NCI-H2196 (cell line): ENCODE measurements at regions not wholly inside any gene's neighbourhood (a gene's known extent, or its start where the extent isn't known, plus 50 kb on each side); places are given as distances from the start of the nearest gene placed in this dataset.
"Not testable (repeated sequence)": the region's sequence is repeated elsewhere in the genome, so short reads cannot be mapped to it uniquely, and the experiment has no call there.

Source experiments
- DNase-seq: peaks from one replicate; lab custom pipeline; 2025; ENCODE audit not compliant: unreplicated experiment; lab: John Stamatoyannopoulos, UW

GRCh38 chr4:60721685-60722084, 478.4 kb upstream of the ADGRL3 start:
- DNase-seq, result no peak

DNA sequence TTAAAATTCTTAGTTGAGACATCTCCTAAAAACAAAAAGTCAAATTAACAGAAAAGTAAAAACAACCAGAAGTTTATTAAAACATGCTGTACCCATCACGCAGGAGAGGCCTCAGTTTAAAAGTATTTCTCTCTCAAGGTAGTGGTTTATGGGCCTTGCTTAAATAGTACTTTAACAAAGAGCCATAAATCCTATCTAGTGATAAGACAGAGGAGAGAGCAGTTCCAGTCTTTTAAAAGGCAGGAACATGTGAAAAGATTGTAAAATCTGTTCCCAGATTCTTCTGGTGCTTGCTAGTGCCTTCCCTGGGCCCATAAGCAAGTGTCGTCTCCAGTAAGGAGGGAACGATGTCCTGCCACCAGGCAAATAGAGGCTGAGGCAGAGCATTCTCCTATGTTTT, 476.3 kb upstream of the ADGRL3 start:
- no peak for DNase-seq

- DNase-seq, result no peak
Observed at GRCh38 chr4:60724623-60725022, 475.5 kb upstream of the ADGRL3 start.

- no peak for DNase-seq
Observed at GRCh38 chr4:60726779-60727178, 473.3 kb upstream of the ADGRL3 start.

DNA sequence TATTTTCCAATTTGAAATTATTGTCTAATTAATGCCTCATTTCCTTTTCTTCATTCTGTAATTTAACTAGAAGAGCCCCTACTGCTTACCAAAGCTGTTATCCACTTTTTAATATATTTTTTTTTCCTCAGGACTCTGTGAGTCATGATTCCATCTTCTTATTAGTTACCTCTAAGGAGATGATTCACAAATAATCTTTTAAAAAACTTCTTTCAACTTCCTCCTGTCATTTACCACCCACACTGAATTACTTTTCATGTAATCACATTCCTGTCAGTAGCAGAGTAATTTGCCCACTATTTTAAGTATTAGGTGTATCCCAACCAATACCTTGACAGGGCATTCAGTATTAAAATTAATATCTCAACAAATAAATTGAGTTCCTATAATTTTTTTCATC, 470.9 kb upstream of the ADGRL3 start:
- no peak for DNase-seq

- not testable (repeated sequence) for DNase-seq
Observed at GRCh38 chr4:60729764-60730163, 470.4 kb upstream of the ADGRL3 start.

DNA sequence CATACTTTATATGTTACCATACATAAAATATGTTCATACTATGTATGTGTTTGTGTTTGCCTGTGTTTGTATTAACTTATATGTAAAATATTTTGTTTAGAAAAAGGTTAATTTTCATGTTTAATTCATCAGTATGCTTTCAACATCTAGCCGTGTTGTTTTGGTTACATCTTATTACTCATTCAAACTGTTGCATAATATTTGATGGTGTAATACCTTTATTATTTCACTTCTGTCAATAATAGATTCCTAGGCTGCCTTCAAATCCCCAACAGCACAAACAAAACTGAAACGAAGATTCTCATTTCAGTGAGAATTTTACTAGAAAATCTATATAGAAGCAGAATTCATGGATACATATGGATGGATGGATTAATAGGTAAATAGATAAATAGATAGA, 462.3 kb upstream of the ADGRL3 start:
- no peak for DNase-seq

DNA sequence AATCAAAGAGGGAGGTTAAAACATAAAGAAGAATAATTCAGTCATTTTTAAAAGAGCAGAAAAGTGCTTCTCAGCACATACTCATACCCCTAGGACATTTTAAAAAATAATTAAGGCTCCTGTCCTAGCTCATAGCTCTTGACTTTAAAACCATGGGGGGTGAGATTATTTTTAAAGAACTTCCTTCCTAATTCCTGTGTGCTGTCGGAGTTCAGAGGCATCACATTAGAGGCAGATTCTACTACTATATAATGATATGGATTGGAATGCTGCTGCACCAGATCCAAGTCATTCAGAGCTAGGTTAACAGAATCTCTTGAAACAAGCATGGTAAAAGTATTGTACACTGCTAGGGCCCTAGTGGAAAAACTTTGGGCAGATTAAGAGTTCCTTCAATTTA, 456.5 kb upstream of the ADGRL3 start:
- DNase-seq, result no peak

GRCh38 chr4:60744767-60745166, 455.4 kb upstream of the ADGRL3 start:
- DNase-seq, result no peak

DNA sequence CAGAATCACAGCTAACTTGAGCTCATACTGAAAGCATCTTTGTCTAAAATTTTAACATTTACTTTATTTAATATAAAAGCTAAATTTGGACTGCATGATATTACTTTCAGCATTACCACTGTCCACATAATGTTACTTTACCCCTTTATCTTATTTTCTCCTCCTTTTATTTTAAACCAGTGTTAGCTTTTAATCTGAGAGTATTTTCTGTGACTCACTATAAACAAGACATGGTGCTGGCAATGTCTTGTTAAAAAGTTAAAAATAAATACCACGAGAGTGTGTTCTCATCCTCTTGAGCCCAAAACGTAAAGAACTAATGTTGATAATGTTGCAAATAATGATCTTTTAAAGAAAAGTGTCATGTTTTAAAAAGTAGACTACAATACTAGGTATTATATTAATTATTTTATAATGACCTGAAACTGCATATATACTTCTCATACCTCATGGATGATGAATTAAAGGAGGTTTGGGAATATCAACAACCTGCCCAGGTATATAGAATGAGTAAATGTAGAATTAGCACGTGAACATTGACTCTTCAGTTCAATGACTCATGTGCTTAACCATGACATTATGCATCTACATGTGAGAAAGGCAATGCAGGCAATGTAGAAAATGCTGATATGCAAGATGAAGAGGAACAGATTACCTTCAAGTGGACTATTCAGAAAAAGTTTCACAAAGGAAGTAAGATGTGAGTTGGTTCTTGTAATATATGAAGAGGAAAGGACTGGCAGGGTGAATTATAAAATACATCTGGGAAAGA, 454.1 kb upstream of the ADGRL3 start:
- DNase-seq, result no peak

DNA sequence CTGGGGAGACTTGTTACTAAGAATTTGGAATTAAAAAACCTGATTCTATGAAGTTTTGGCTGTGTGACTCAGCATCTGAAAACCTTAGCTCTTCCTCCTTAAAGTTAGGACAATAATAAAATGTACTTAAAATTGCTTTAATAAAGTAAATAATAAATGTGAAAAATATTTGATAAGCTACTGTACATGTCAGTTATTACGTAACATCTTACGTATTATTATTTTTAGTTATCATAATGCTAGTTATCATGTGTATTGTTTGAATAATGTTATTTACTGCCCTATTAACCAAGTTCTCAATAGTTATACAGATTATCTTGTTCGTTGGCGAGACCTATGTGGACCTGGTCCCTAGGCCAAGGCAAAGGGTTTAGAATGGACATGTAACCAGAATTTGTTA, 449.2 kb upstream of the ADGRL3 start:
- no peak for DNase-seq

- DNase-seq, result no peak
Observed at GRCh38 chr4:60757986-60758680, 442.0 kb upstream of the ADGRL3 start.

- DNase-seq, result no peak
Observed at GRCh38 chr4:60759518-60760245, 440.4 kb upstream of the ADGRL3 start.

- no peak for DNase-seq
Observed at GRCh38 chr4:60780874-60781273, 419.3 kb upstream of the ADGRL3 start.

DNA sequence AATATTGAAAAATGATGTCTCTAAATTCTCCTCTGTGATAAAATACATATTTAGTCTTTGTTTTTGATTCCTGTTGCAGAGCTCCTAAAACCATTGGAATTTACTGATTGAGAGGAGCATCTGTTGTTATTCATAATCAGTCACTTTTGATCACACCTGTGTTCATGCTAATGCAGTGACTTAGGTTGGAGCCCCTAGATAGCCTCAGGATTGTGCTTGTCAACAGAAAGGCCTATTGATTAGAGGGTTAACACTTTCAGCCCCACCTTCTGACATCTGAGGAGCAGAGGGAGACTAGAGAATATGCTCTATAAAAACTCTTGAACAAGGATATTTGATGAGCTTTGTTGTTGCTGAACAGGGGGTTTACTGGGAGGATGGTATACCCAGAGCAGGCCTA, 409.5 kb upstream of the ADGRL3 start:
- no peak for DNase-seq

GRCh38 chr4:60794372-60794771, 405.8 kb upstream of the ADGRL3 start:
- no peak for DNase-seq

- no peak for DNase-seq
Observed at GRCh38 chr4:60799214-60799613, 400.9 kb upstream of the ADGRL3 start.

DNA sequence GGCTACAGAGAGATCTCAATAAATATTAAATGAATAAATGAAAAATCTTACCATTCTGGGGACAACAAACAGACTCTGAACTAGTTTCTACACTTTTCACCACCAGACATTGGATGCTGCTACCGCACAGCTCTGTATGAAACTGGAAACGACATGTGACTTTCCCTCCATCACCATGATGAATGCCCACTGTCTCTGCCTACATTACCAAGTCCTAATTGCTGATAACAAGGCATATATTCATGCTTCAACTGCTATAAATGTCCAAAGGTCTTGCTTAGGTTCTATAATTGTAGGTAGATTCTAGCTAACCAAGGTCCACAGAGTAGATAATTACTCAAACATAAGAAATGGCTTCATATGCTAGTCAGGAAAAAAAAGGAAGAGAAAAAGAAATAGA, 399.4 kb upstream of the ADGRL3 start:
- no peak for DNase-seq

- DNase-seq, result no peak
Observed at GRCh38 chr4:60805500-60806313, 394.4 kb upstream of the ADGRL3 start.

DNA sequence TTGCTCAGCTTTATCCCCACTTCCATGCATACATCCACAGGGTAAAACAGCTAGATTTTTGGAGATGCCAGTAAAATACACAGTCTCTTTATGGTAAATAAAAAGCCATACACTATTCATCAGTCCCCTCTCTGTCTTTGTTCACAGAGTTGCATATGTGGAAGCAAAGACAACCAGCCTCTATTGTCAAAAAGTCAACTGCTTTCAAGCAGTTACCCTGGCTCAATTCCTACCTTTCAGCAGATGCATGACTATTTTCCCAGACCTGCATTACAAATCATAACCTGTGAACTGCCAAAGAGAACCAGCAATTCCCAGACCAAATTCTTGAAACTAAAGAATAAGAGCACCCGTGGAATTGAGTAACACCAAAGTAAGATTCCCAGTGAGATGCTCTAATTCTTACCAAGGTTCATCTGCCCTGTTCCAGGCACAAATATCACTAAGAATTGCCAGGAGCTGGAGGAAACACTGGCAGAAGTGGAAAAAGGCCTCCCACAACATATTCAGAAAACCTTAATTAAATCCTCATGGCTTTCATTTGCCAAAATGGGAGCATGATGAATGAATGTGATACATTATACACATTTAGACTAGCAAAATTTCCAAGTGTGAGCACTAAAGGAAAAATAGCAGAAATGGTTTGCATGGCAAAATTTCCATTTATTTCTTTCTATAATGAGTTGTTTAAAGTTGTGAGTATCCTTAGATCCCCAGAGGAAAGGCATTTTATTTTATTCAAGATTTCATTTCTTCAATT, 391.2 kb upstream of the ADGRL3 start:
- DNase-seq, result no peak

DNA sequence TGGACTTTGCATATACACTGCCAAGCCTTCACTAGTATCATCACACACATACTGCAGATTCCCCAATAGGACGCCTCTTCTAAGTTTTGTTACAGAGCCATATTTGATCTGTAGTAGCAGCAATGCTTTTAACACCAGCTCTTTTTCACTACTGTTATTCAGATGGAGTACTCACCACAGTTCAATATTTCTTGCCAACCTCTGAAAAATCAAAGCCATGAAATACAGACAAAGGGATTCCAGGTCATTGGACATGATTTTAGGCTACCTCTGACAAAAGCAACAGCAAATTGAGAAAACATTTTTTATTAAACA, 390.7 kb upstream of the ADGRL3 start:
- no peak for DNase-seq
